Uterus (tissue), 2 donors: ENCODE measurements at regions not wholly inside any gene's neighbourhood (a gene's known extent, or its start where the extent isn't known, plus 50 kb on each side); places are given as distances from the start of the nearest gene placed in this dataset.

Experiments used
- CTCF ChIP-seq, 4 experiments: fragments of 200-600 bp in 2 of 4; fragments of 450-650 bp in 2 of 4; sonication (generic) in 2 of 4; IDR thresholded peaks; one replicate each; pipeline ENCODE4 v1.5.1; 2016 to 2019; ENCODE audit warnings: antibody characterized with exemption in 4 of 4, mild to moderate bottlenecking in 2 of 4, moderate library complexity in 1 of 4
- POLR2A ChIP-seq, 2 donors: fragments of 450-650 bp; IDR thresholded peaks; one replicate each; pipeline ENCODE4 v1.6.1; 2016; ENCODE audit warnings: antibody characterized with exemption in 2 of 2, mild to moderate bottlenecking in 1 of 2, moderate library complexity in 1 of 2

GRCh38 chr4:112708772-112709171 is 71.8 kb downstream of the LARP7 start:
- TF ChIP-seq CTCF (IDR thresholded peaks at IDR 0.05) (no peak), POLR2A (IDR thresholded peaks at IDR 0.05) (no peak)
